MM.1S (cell line): ENCODE measurements at regions not wholly inside any gene's neighbourhood (a gene's known extent, or its start where the extent isn't known, plus 50 kb on each side); places are given as distances from the start of the nearest gene placed in this dataset.

Experiments used
- EZH2 ChIP-seq: fragments of 300-600 bp; sonication (generic); optimal IDR thresholded peaks from 2 replicates; pipeline ENCODE3; 2017; ENCODE audit warnings: low read depth, mild to moderate bottlenecking, antibody characterized with exemption, low read length, mixed read lengths
- EZH2phosphoT487 ChIP-seq: fragments of 300-600 bp; sonication (generic); IDR thresholded peaks from 2 replicates; pipeline ENCODE4 v1.6.1; 2018; ENCODE audit warnings: antibody characterized with exemption, low read length
- TF ChIP-seq, protein P1 (sequence below): fragments of 300-600 bp; sonication (generic); IDR thresholded peaks from 2 replicates; pipeline ENCODE4 v1.5.1; 2016; ENCODE audit warnings: antibody characterized with exemption, low read length, mixed read lengths

DNA sequence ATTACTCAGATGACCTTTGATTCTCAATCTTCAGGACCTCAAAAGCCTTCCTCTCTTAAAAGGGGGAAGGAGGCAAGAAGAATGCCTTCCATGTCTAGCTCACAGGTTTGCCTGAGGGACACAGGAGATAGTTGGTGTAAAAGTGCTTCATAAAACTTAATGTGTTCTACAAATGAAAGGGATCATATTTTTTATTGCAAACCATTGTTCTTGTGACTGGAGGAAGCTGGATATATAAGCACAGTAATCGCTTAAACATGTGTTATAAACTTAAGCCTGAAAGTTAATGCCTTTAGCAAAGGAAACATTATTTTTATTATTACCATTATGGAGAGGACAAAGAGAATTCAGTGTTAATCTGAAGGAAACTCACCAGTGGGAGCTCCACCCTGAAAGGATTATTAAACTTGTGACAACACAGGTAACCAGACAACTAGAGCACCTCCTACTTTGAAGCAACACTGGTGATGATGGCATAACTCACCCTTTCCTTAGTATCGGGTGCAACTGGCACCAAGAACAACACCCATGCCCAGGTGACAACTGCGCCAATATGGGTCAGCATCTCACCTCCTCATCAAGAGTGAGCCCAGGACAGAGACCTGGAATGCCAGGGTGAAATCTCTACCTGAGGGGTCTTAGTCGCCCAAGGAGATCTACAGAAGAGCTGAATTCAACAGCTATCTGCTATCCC is 288.7 kb upstream of the PRDM1 start:
- TF ChIP-seq, protein P1, sequence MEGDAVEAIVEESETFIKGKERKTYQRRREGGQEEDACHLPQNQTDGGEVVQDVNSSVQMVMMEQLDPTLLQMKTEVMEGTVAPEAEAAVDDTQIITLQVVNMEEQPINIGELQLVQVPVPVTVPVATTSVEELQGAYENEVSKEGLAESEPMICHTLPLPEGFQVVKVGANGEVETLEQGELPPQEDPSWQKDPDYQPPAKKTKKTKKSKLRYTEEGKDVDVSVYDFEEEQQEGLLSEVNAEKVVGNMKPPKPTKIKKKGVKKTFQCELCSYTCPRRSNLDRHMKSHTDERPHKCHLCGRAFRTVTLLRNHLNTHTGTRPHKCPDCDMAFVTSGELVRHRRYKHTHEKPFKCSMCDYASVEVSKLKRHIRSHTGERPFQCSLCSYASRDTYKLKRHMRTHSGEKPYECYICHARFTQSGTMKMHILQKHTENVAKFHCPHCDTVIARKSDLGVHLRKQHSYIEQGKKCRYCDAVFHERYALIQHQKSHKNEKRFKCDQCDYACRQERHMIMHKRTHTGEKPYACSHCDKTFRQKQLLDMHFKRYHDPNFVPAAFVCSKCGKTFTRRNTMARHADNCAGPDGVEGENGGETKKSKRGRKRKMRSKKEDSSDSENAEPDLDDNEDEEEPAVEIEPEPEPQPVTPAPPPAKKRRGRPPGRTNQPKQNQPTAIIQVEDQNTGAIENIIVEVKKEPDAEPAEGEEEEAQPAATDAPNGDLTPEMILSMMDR, result no peak
- no peak for TF ChIP-seq EZH2
- no peak for TF ChIP-seq EZH2phosphoT487
